ENCODE measurements at regions not wholly inside any gene's neighbourhood (a gene's known extent, or its start where the extent isn't known, plus 50 kb on each side); places are given as distances from the start of the nearest gene placed in this dataset.

DNA sequence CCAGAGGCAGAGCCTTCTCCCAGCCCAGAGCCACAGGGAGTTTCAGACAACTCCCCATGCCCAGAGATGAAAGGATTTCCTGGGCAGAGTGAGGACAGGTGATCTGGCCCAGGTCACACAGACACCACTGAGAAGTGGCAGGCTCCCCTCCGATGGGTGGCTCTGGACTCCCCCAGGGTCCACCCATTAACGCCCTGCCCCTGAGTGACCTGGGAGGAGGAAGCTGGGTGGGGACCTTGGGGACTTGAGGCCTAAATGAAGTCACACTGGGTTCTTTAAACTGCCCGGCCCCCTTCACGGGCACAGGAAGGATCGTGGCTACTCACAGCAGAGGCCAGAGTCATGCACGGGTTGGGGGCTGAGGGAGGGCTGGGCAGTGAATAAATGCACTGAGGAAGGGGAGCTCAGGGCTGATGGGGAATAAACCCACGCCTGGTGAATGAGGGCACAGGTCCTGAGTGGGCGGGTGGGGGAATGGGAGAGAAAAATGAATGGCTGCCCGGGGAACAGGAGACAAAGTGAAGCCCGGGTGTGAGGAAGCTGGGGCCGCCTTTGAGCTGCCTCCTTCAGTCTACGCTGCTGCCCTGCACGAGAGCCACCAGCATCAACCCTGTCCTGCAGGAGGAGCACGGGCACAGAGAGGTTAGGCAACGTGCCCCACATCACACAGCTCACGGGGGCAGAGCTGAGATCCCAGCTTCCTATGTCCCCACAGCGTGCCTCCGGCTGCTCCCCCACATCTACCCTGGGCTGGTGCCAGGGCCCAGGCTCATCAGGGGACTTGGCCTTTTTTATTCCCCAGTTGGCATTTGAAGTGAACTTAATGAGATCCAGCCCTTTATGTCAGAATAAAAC, 404.3 kb downstream of the MATN1 start:
- H3K27me3 ChIP-seq (ENCODE audit: control insufficient read depth in 1 of 2, insufficient read depth in 2 of 2, low read length in 2 of 2): peaks cover 7 to 10% of the 10 kb centered on the region in 2 donors
- H3K27ac ChIP-seq (ENCODE audit: low read depth, low read length): no peak overlapping the region
- no peaks in the 10 kb centered on the region for H3K4me1 ChIP-seq (ENCODE audit: control insufficient read depth in 1 of 2, insufficient read depth in 2 of 2, low read length in 2 of 2)
- no peak overlapping the region for H3K9ac ChIP-seq (ENCODE audit: low read depth in 1 of 2, low read length in 2 of 2)
- no peak overlapping the region for H3K4me3 ChIP-seq (ENCODE audit: low read depth in 1 of 2, low read length in 2 of 2)
- no peaks in the 10 kb centered on the region for H3K9me3 ChIP-seq (ENCODE audit: control insufficient read depth in 1 of 2, low read length in 2 of 2)
- H3K36me3 ChIP-seq (ENCODE audit: control insufficient read depth in 1 of 2, insufficient read depth in 2 of 2, low read length in 2 of 2): no peaks in the 10 kb centered on the region

DNA sequence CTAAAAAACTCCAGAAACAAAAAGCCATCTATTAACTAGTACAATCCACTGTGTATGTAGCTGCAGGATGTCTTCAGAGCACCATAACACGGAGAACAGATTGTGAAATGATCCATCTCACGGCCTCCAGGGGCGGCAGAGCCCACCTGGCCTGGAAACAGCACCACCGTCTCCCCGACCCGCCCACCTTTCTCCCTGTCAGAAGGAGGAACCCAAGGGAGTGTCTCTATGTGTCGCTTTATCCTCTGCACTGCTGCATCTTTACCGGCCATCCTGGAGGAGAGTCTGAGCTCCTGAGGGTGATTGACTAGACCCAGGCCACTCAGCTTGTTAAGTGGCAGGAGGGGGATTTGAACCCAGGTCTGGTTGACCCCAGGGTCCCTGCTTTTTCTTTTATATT, 405.0 kb downstream of the MATN1 start:
- no peak overlapping the region for H3K4me3 ChIP-seq (ENCODE audit: low read depth in 1 of 2, low read length in 2 of 2)
- no peak overlapping the region for H3K9ac ChIP-seq (ENCODE audit: low read depth in 1 of 2, low read length in 2 of 2)
- peaks cover 7 to 10% of the 10 kb centered on the region in 2 donors for H3K27me3 ChIP-seq (ENCODE audit: control insufficient read depth in 1 of 2, insufficient read depth in 2 of 2, low read length in 2 of 2)
- no peaks in the 10 kb centered on the region for H3K9me3 ChIP-seq (ENCODE audit: control insufficient read depth in 1 of 2, low read length in 2 of 2)
- H3K27ac ChIP-seq (ENCODE audit: low read depth, low read length): no peak overlapping the region
- H3K4me1 ChIP-seq (ENCODE audit: control insufficient read depth in 1 of 2, insufficient read depth in 2 of 2, low read length in 2 of 2): no peaks in the 10 kb centered on the region
- no peaks in the 10 kb centered on the region for H3K36me3 ChIP-seq (ENCODE audit: control insufficient read depth in 1 of 2, insufficient read depth in 2 of 2, low read length in 2 of 2)

DNA sequence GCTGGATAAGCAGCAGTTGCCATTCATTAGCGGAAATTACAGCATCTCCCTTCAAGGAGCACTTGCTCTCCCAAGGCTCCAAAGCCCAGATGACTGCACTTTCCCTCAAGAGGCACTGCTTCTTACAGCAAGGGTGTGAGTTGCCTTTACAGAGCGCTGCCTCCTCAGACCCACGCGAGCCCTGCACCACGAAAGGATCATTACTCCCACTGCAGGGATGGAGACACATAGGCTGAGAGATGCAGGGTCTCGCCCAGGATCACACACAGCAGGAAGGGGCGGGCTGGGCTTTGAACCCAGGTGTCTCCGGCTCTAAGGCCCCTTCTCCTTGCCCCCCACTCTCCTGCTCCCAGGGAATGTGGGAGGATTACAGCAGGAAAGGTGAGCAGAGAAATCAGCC, 405.5 kb downstream of the MATN1 start:
- Histone ChIP-seq H3K4me1 (ENCODE audit: control insufficient read depth in 1 of 2, insufficient read depth in 2 of 2, low read length in 2 of 2) (no peaks in the 10 kb centered on the region), H3K9me3 (ENCODE audit: control insufficient read depth in 1 of 2, low read length in 2 of 2) (no peaks in the 10 kb centered on the region), H3K27ac (ENCODE audit: low read depth, low read length) (no peak overlapping the region), H3K9ac (ENCODE audit: low read depth in 1 of 2, low read length in 2 of 2) (no peak overlapping the region), H3K27me3 (ENCODE audit: control insufficient read depth in 1 of 2, insufficient read depth in 2 of 2, low read length in 2 of 2) (peaks cover 7 to 10% of the 10 kb centered on the region in 2 donors), H3K4me3 (ENCODE audit: low read depth in 1 of 2, low read length in 2 of 2) (no peak overlapping the region), H3K36me3 (ENCODE audit: control insufficient read depth in 1 of 2, insufficient read depth in 2 of 2, low read length in 2 of 2) (no peaks in the 10 kb centered on the region)

DNA sequence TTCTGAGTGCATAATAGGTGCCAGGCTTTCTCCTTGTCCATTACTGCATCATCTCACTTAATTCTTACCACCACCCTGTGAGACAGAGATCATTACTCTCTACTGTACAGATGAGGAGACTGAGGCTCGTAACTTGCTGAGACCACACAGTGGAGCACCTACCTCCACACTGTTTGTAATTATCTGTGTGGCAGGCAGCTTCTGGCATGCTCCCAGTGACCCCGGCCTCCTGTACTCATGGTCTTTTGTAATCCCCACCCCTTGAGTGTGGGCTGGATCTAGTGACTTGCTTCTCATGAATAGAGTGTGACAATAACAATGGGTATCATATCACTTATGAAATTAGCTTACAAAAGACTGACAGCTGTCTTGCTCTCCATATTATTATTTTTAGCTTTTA, 407.3 kb downstream of the MATN1 start:
- no peak overlapping the region for H3K27ac ChIP-seq (ENCODE audit: low read depth, low read length)
- no peaks in the 10 kb centered on the region for H3K9me3 ChIP-seq (ENCODE audit: control insufficient read depth in 1 of 2, low read length in 2 of 2)
- no peaks in the 10 kb centered on the region for H3K36me3 ChIP-seq (ENCODE audit: control insufficient read depth in 1 of 2, insufficient read depth in 2 of 2, low read length in 2 of 2)
- no peak overlapping the region for H3K9ac ChIP-seq (ENCODE audit: low read depth in 1 of 2, low read length in 2 of 2)
- H3K27me3 ChIP-seq (ENCODE audit: control insufficient read depth in 1 of 2, insufficient read depth in 2 of 2, low read length in 2 of 2): peaks cover 7 to 10% of the 10 kb centered on the region in 2 donors
- H3K4me3 ChIP-seq (ENCODE audit: low read depth in 1 of 2, low read length in 2 of 2): no peak overlapping the region
- H3K4me1 ChIP-seq (ENCODE audit: control insufficient read depth in 1 of 2, insufficient read depth in 2 of 2, low read length in 2 of 2): no peaks in the 10 kb centered on the region

DNA sequence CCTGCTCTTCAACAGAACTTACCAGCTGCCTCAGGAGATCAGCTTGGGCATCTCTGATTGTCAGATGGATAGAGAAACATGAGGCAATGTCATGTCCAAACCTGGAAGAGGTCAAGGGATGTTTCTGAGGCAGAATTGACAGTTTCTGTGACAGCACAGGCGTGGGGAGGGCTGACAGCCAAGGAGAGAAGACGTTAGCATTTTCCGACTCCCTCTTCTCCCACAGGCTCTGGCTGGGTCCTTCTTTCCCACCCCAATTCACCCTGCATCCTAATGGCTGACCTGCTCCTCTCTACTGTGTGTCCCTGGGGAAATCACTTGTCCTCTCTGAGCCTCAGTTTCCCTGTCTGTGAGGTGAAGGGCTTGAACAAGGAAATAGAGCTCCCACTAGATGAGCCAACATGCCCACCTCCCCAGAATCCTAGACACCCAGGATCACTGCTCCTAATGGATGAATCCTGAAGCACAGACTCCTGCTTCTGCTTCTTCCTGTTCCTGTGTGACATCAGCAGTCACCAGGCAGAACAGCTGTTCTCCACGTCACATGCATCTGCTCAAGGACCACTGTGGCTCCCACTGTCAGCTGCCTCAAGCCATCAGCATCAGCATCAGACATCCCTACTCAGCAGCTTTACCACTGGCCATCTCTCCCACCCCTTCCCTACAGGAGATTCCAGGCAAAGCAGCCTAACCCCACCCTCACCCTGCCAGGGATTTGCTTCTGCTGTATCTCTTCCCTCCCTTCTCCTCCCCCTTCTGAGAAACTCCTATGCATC, 408.0 kb downstream of the MATN1 start:
- no peaks in the 10 kb centered on the region for H3K36me3 ChIP-seq (ENCODE audit: control insufficient read depth in 1 of 2, insufficient read depth in 2 of 2, low read length in 2 of 2)
- no peak overlapping the region for H3K4me3 ChIP-seq (ENCODE audit: low read depth in 1 of 2, low read length in 2 of 2)
- no peaks in the 10 kb centered on the region for H3K9me3 ChIP-seq (ENCODE audit: control insufficient read depth in 1 of 2, low read length in 2 of 2)
- no peak overlapping the region for H3K27ac ChIP-seq (ENCODE audit: low read depth, low read length)
- no peaks in the 10 kb centered on the region for H3K4me1 ChIP-seq (ENCODE audit: control insufficient read depth in 1 of 2, insufficient read depth in 2 of 2, low read length in 2 of 2)
- H3K9ac ChIP-seq (ENCODE audit: low read depth in 1 of 2, low read length in 2 of 2): no peak overlapping the region
- peaks cover 7 to 10% of the 10 kb centered on the region in 2 donors for H3K27me3 ChIP-seq (ENCODE audit: control insufficient read depth in 1 of 2, insufficient read depth in 2 of 2, low read length in 2 of 2)

DNA sequence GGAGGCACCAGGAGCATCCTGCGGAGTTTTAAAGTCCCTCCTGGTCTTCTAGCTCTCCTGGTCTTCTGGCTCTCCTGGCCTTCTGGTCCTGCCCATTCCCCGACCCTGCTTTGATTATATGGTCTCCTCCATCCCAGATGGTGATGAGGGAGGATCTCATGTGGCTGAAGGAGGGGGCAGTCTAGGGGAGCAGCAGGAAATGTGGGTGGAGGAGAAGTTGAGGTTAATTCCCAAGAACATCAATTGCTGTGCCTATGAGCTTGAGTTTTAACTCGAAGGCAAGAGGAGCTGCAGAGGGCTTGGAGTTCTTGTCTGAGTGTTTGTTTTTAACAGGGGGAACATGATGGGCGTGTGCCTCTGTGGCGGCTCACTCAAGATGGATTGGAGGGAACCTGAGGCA, 408.8 kb downstream of the MATN1 start:
- H3K9ac ChIP-seq (ENCODE audit: low read depth in 1 of 2, low read length in 2 of 2): no peak overlapping the region
- no peak overlapping the region for H3K27ac ChIP-seq (ENCODE audit: low read depth, low read length)
- H3K36me3 ChIP-seq (ENCODE audit: control insufficient read depth in 1 of 2, insufficient read depth in 2 of 2, low read length in 2 of 2): no peaks in the 10 kb centered on the region
- H3K4me1 ChIP-seq (ENCODE audit: control insufficient read depth in 1 of 2, insufficient read depth in 2 of 2, low read length in 2 of 2): no peaks in the 10 kb centered on the region
- H3K27me3 ChIP-seq (ENCODE audit: control insufficient read depth in 1 of 2, insufficient read depth in 2 of 2, low read length in 2 of 2): peaks cover 7 to 10% of the 10 kb centered on the region in 2 donors
- no peaks in the 10 kb centered on the region for H3K9me3 ChIP-seq (ENCODE audit: control insufficient read depth in 1 of 2, low read length in 2 of 2)
- H3K4me3 ChIP-seq (ENCODE audit: low read depth in 1 of 2, low read length in 2 of 2): no peak overlapping the region

DNA sequence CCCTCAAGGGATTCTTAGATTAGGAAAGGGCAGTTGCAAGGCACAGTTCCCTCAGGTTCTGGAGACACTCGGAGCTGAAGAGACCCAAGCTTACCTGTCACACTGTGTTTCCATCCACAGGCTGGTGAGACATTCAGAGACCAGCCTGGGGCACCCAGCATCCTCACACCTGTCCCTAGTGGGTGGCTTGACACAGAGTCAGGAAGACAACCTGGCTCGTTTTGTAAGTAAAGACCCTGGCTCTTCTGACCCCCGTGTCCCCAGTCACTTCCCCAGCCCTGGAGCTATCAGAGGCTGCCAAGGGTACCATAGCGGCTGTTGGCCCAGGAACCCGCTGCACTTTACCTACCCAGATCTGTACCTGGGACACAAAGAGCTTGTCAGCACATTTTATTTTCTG, 409.8 kb downstream of the MATN1 start:
- Histone ChIP-seq H3K9ac (ENCODE audit: low read depth in 1 of 2, low read length in 2 of 2) (no peak overlapping the region), H3K9me3 (ENCODE audit: control insufficient read depth in 1 of 2, low read length in 2 of 2) (no peaks in the 10 kb centered on the region), H3K27ac (ENCODE audit: low read depth, low read length) (no peak overlapping the region), H3K27me3 (ENCODE audit: control insufficient read depth in 1 of 2, insufficient read depth in 2 of 2, low read length in 2 of 2) (peaks cover 7 to 10% of the 10 kb centered on the region in 2 donors), H3K4me1 (ENCODE audit: control insufficient read depth in 1 of 2, insufficient read depth in 2 of 2, low read length in 2 of 2) (no peaks in the 10 kb centered on the region), H3K36me3 (ENCODE audit: control insufficient read depth in 1 of 2, insufficient read depth in 2 of 2, low read length in 2 of 2) (no peaks in the 10 kb centered on the region), H3K4me3 (ENCODE audit: low read depth in 1 of 2, low read length in 2 of 2) (no peak overlapping the region)

DNA sequence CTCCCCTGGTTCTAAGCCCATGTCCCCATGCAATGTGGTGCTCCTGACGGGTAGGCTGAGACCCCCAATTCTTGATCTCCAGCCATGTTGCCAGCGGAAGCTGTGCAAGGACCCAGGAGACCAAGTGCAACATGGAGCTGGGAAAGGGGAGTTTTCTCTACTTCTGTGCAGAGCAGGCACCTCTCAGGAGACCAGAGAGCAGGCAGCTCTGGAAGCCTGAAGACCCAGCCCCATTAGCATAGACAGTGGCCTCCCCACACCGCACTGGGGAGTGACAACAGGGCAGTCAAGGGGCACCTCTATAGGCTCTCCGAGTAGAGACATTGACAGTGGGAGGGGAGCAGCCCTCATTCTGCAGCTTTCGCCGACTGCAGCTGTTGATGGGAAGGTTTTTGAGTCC, 410.2 kb downstream of the MATN1 start:
- Histone ChIP-seq H3K36me3 (ENCODE audit: control insufficient read depth in 1 of 2, insufficient read depth in 2 of 2, low read length in 2 of 2) (no peaks in the 10 kb centered on the region), H3K4me1 (ENCODE audit: control insufficient read depth in 1 of 2, insufficient read depth in 2 of 2, low read length in 2 of 2) (no peaks in the 10 kb centered on the region), H3K27me3 (ENCODE audit: control insufficient read depth in 1 of 2, insufficient read depth in 2 of 2, low read length in 2 of 2) (peaks cover 7 to 10% of the 10 kb centered on the region in 2 donors), H3K4me3 (ENCODE audit: low read depth in 1 of 2, low read length in 2 of 2) (no peak overlapping the region), H3K27ac (ENCODE audit: low read depth, low read length) (no peak overlapping the region), H3K9me3 (ENCODE audit: control insufficient read depth in 1 of 2, low read length in 2 of 2) (no peaks in the 10 kb centered on the region), H3K9ac (ENCODE audit: low read depth in 1 of 2, low read length in 2 of 2) (no peak overlapping the region)

DNA sequence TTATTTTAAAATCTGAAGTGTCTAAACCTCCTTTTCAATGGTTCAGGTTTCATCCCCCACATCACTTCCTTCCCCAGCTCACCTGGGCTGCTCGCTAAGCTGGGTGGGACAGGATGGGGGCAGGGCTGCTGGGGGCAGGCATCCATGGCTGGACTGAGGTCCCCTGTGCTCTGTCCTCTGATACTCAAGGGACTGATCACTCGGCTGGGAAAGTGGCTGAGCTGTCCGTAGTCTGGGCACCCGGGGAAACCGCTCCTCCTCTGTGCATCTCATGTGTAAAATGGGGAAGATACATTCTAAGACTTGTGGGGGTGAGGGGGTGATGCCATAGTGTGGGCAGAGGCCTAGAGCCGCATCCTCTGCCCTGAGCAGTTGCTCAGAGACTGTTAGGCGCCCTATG, 411.2 kb downstream of the MATN1 start:
- Histone ChIP-seq H3K36me3 (ENCODE audit: control insufficient read depth in 1 of 2, insufficient read depth in 2 of 2, low read length in 2 of 2) (no peaks in the 10 kb centered on the region), H3K4me1 (ENCODE audit: control insufficient read depth in 1 of 2, insufficient read depth in 2 of 2, low read length in 2 of 2) (no peaks in the 10 kb centered on the region), H3K27me3 (ENCODE audit: control insufficient read depth in 1 of 2, insufficient read depth in 2 of 2, low read length in 2 of 2) (peaks cover 7 to 10% of the 10 kb centered on the region in 2 donors), H3K9me3 (ENCODE audit: control insufficient read depth in 1 of 2, low read length in 2 of 2) (no peaks in the 10 kb centered on the region), H3K27ac (ENCODE audit: low read depth, low read length) (no peak overlapping the region), H3K4me3 (ENCODE audit: low read depth in 1 of 2, low read length in 2 of 2) (no peak overlapping the region), H3K9ac (ENCODE audit: low read depth in 1 of 2, low read length in 2 of 2) (no peak overlapping the region)

DNA sequence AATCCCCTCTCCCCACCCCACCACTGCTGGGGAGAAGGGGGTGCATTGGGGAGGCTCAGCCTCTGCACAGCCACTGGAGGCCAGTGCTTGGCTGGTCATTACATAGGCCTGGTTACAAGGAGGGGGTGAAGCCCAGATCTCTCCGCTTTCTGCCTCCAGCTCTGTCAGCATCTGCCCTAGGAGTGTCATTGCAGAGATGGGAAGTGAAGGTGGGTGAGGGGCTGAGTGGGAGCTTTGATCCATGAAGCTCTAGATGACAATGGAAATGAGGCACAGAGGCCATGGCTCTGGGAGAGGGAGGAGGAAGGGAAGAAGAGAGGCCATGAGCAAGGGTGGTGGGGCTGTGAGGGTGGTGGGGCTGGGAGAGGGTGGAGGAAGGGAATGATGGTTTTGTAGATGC, 411.6 kb downstream of the MATN1 start:
- no peaks in the 10 kb centered on the region for H3K9me3 ChIP-seq (ENCODE audit: control insufficient read depth in 1 of 2, low read length in 2 of 2)
- H3K36me3 ChIP-seq (ENCODE audit: control insufficient read depth in 1 of 2, insufficient read depth in 2 of 2, low read length in 2 of 2): no peaks in the 10 kb centered on the region
- no peaks in the 10 kb centered on the region for H3K4me1 ChIP-seq (ENCODE audit: control insufficient read depth in 1 of 2, insufficient read depth in 2 of 2, low read length in 2 of 2)
- no peak overlapping the region for H3K27ac ChIP-seq (ENCODE audit: low read depth, low read length)
- peaks cover 7 to 10% of the 10 kb centered on the region in 2 donors for H3K27me3 ChIP-seq (ENCODE audit: control insufficient read depth in 1 of 2, insufficient read depth in 2 of 2, low read length in 2 of 2)
- no peak overlapping the region for H3K4me3 ChIP-seq (ENCODE audit: low read depth in 1 of 2, low read length in 2 of 2)
- no peak overlapping the region for H3K9ac ChIP-seq (ENCODE audit: low read depth in 1 of 2, low read length in 2 of 2)

Measured in duodenal mucosa (tissue), 2 donors.